HCT116 (cell line): ENCODE measurements at regions not wholly inside any gene's neighbourhood (a gene's known extent, or its start where the extent isn't known, plus 50 kb on each side); places are given as distances from the start of the nearest gene placed in this dataset.

ENCODE experiments used
- ATAC-seq: fragments of 200-7000 bp; cut with Tn5 transposase; 2 replicates; pipeline ENCODE4 v1.9.1; 2020; ENCODE audit warnings: mild to moderate bottlenecking, moderate library complexity
- BruUV-seq: library from RNA; stranded (reverse); fragments of 400-500 nt; replicated peaks from 2 replicates; lab custom pipeline; 2021; lab: Mats Ljungman, UMichigan
- CTCF ChIA-PET: fragments of 300-600 bp; sonication (Branson Sonifier 250); formaldehyde crosslinking; loops from one replicate; lab custom pipeline; 2021; ENCODE audit warnings: antibody characterized with exemption; lab: Charles Lee
- POLR2A ChIA-PET: fragments of 300-600, 350-600 bp; sonication (Branson Sonifier 250); formaldehyde crosslinking; loops from one replicate; lab custom pipeline; 2021; ENCODE audit warnings: antibody characterized with exemption; lab: Charles Lee
- RAD21 ChIA-PET, 2 experiments: fragments of 300-600 bp; sonication (Branson Sonifier 250); formaldehyde crosslinking; loops; one replicate each; lab custom pipeline; 2023; ENCODE audit warnings: low total read pairs in 2 of 2; ENCODE audit not compliant: uncharacterized antibody in 2 of 2, unreplicated experiment in 2 of 2, low non-redundant PET in 1 of 2; lab: Charles Lee
- DNase-seq: peaks from one replicate; pipeline ENCODE4 v3.0.0-alpha.2; 2010; ENCODE audit warnings: low read depth, low spot score
- H2AFZ ChIP-seq: fragments of 200-600 bp; shearing (Covaris generic), sonication (generic); 2 replicates; pipeline ENCODE4 v1.6.1; 2017; ENCODE audit warnings: low read depth, mixed run types, mixed read lengths, antibody characterized with exemption, low read length; ENCODE audit not compliant: poor library complexity, severe bottlenecking
- H3K27ac ChIP-seq: 2 replicates; pipeline ENCODE4 v1.5.1; 2012; ENCODE audit warnings: low read depth, low read length
- H3K27me3 ChIP-seq: fragments of 200-600 bp; sonication (generic); 2 replicates; pipeline ENCODE4 v1.6.1; 2016; ENCODE audit warnings: mixed run types, low read length, mixed read lengths; ENCODE audit not compliant: insufficient read depth
- H3K36me3 ChIP-seq, 2 experiments: fragments of 200-500 bp in 1 of 2; fragments of 200-600 bp in 1 of 2; sonication (Bioruptor generic) in 1 of 2; sonication (generic) in 1 of 2; 2 replicates each; pipeline versions ENCODE4 v1.5.1 to v1.6.1; 2014 to 2016; ENCODE audit warnings: low read length in 2 of 2, inconsistent platforms in 1 of 2, mixed read lengths in 1 of 2, mixed run types in 1 of 2; ENCODE audit not compliant: insufficient read depth in 2 of 2, control insufficient read depth in 1 of 2
- H3K4me1 ChIP-seq, 2 experiments: fragments of 200-600 bp in 1 of 2; sonication (generic) in 1 of 2; 2 replicates each; pipeline versions ENCODE4 v1.5.1 to v1.6.1; 2012 to 2017; ENCODE audit warnings: low read length in 2 of 2, inconsistent platforms in 1 of 2, mild to moderate bottlenecking in 1 of 2, mixed read lengths in 1 of 2, mixed run types in 1 of 2, moderate library complexity in 1 of 2; ENCODE audit not compliant: insufficient read depth in 2 of 2, control insufficient read depth in 1 of 2
- H3K4me2 ChIP-seq: fragments of 200-600 bp; sonication (generic); 2 replicates; pipeline ENCODE4 v1.6.1; 2017; ENCODE audit warnings: mixed run types, low read length, mixed read lengths
- H3K4me3 ChIP-seq, 2 experiments: fragments of 200-600 bp in 1 of 2; sonication (generic) in 1 of 2; replicated peaks in 1 of 2; 2 replicates each; pipeline ENCODE4 v1.5.1; 2011 to 2016; ENCODE audit warnings: low read length in 2 of 2, control low read depth in 1 of 2, low read depth in 1 of 2, mild to moderate bottlenecking in 1 of 2, mixed read lengths in 1 of 2, mixed run types in 1 of 2
- H3K79me2 ChIP-seq: fragments of 200-600 bp; sonication (generic); 2 replicates; pipeline ENCODE4 v1.6.1; 2017; ENCODE audit warnings: mild to moderate bottlenecking, mixed run types, low read length, moderate library complexity, mixed read lengths; ENCODE audit not compliant: insufficient read depth
- H3K9ac ChIP-seq: fragments of 200-600 bp; sonication (generic); 2 replicates; pipeline ENCODE4 v1.6.1; 2016; ENCODE audit warnings: low read length, mixed read lengths
- H3K9me2 ChIP-seq: fragments of 200-600 bp; sonication (generic), shearing (Covaris generic); 2 replicates; pipeline ENCODE4 v1.6.1; 2017; ENCODE audit warnings: mixed run types, mild to moderate bottlenecking, moderate library complexity; ENCODE audit not compliant: insufficient read depth
- H3K9me3 ChIP-seq, 2 experiments: fragments of 200-500 bp in 1 of 2; fragments of 200-600 bp in 1 of 2; sonication (Bioruptor generic) in 1 of 2; sonication (generic) in 1 of 2; 2 replicates each; pipeline ENCODE4 v1.6.1; 2014 to 2017; ENCODE audit warnings: low read length in 2 of 2, mixed read lengths in 2 of 2, inconsistent platforms in 1 of 2, low read depth in 1 of 2, mild to moderate bottlenecking in 1 of 2, mixed run types in 1 of 2, moderate library complexity in 1 of 2; ENCODE audit not compliant: control insufficient read depth in 1 of 2, insufficient read depth in 1 of 2
- H4K20me1 ChIP-seq: fragments of 200-600 bp; sonication (generic), shearing (Covaris generic); 2 replicates; pipeline ENCODE4 v1.6.1; 2017; ENCODE audit warnings: mixed run types, mild to moderate bottlenecking, moderate library complexity; ENCODE audit not compliant: insufficient read depth
- ATF3 ChIP-seq: IDR thresholded peaks from 2 replicates; pipeline ENCODE4 v1.6.1; 2012
- CEBPB ChIP-seq: IDR thresholded peaks from 2 replicates; pipeline ENCODE4 v1.6.1; 2012; ENCODE audit warnings: low read depth
- CTCF ChIP-seq, 3 experiments: fragments of 200-600 bp in 1 of 3; sonication (generic) in 1 of 3; IDR thresholded peaks in 2 of 3; conservative IDR thresholded peaks in 1 of 3; 2 replicates each; pipeline ENCODE4 v1.5.1; 2012 to 2017; ENCODE audit warnings: low read depth in 2 of 3, low read length in 2 of 3, antibody characterized with exemption in 1 of 3, borderline replicate concordance in 1 of 3, control low read depth in 1 of 3, mild to moderate bottlenecking in 1 of 3, mixed read lengths in 1 of 3, mixed run types in 1 of 3, moderate library complexity in 1 of 3; ENCODE audit not compliant: insufficient read depth in 1 of 3
- EGR1 ChIP-seq: IDR thresholded peaks from 2 replicates; pipeline ENCODE4 v1.6.1; 2012; ENCODE audit warnings: low read depth
- ELF1 ChIP-seq: IDR thresholded peaks from 2 replicates; pipeline ENCODE4 v1.6.1; 2012; ENCODE audit warnings: low read depth, borderline replicate concordance
- EZH2phosphoT487 ChIP-seq: fragments of 200-600 bp; IDR thresholded peaks from 2 replicates; pipeline ENCODE4 v1.6.1; 2018; ENCODE audit warnings: antibody characterized with exemption, borderline replicate concordance
- JUND ChIP-seq: IDR thresholded peaks from 2 replicates; pipeline ENCODE4 v1.6.1; 2012
- POLR2A ChIP-seq: IDR thresholded peaks from 2 replicates; pipeline ENCODE4 v1.7.0; 2011; ENCODE audit warnings: borderline replicate concordance; ENCODE audit not compliant: insufficient read depth, insufficient read length; ENCODE audit errors: extremely low read depth
- POLR2AphosphoS5 ChIP-seq: IDR thresholded peaks from 2 replicates; pipeline ENCODE4 v1.6.1; 2011; ENCODE audit warnings: mild to moderate bottlenecking, low read depth, low read length, moderate library complexity
- RAD21 ChIP-seq: IDR thresholded peaks from 2 replicates; pipeline ENCODE4 v1.6.1; 2012; ENCODE audit warnings: low read depth, mild to moderate bottlenecking
- SIN3A ChIP-seq: IDR thresholded peaks from 2 replicates; pipeline ENCODE4 v1.6.1; 2012; ENCODE audit warnings: low read depth
- SRF ChIP-seq: IDR thresholded peaks from 2 replicates; pipeline ENCODE4 v1.6.1; 2012; ENCODE audit warnings: low read depth
- TCF7L2 ChIP-seq: IDR thresholded peaks from 2 replicates; pipeline ENCODE4 v1.7.0; 2011; ENCODE audit warnings: borderline replicate concordance, inconsistent platforms; ENCODE audit not compliant: insufficient read depth, insufficient read length; ENCODE audit errors: extremely low read depth
- YY1 ChIP-seq: IDR thresholded peaks from 2 replicates; pipeline ENCODE4 v1.6.1; 2011; ENCODE audit warnings: low read length, low read depth, moderate library complexity, mild to moderate bottlenecking; ENCODE audit not compliant: insufficient replicate concordance; ENCODE audit errors: extremely low read depth
- ZFX ChIP-seq: fragments of 450-650 bp; IDR thresholded peaks from 2 replicates; pipeline ENCODE4 v1.6.1; 2017
- ZNF274 ChIP-seq: fragments of 200-500 bp; sonication (Bioruptor generic); IDR thresholded peaks from 2 replicates; pipeline ENCODE4 v1.6.1; 2014; ENCODE audit warnings: mild to moderate bottlenecking, low read depth, low read length, inconsistent platforms
- intact Hi-C: fragments of 100-400 bp; cut with micrococcal nuclease; formaldehyde crosslinking; loops from 2 replicates; pipeline ENCODE4 v1.10.0; 2022
- TF ChIP-seq, protein P1 (sequence below): IDR thresholded peaks from 2 replicates; pipeline ENCODE4 v1.6.1; 2012
- TF ChIP-seq, protein P2 (sequence below): IDR thresholded peaks from 2 replicates; pipeline ENCODE4 v1.6.1; 2011; ENCODE audit warnings: mild to moderate bottlenecking, low read length, moderate library complexity; ENCODE audit not compliant: insufficient replicate concordance; ENCODE audit errors: extremely low read depth
- TF ChIP-seq, protein P3 (sequence below): IDR thresholded peaks from 2 replicates; pipeline ENCODE4 v1.6.1; 2012; ENCODE audit warnings: low read depth

- H3K4me3 ChIP-seq, result no peak overlapping the region
- H3K4me1 ChIP-seq, result peaks cover 0 to 3% of the 10 kb centered on the region in 2 experiments; a peak in 1 of 4 replicates
- no peak overlapping the region for H3K4me2 ChIP-seq
- H4K20me1 ChIP-seq, result no peaks in the 10 kb centered on the region
- no peaks in the 10 kb centered on the region for H3K79me2 ChIP-seq
- no peak for ATAC-seq
- no peaks in the 10 kb centered on the region for H3K9me2 ChIP-seq
- H3K27ac ChIP-seq, result peak overlapping the region; percentile 51; the same call in 1 of the 2 replicates
- POLR2A ChIA-PET, result no interaction called here
- no peak overlapping the region for H2AFZ ChIP-seq
- RAD21 ChIA-PET, result no interaction called here
- no peak for DNase-seq
- intact Hi-C loops, result no loop called here
- no peak overlapping the region for H3K9ac ChIP-seq
- BruUV-seq, result no TSS peak
- no peaks in the 10 kb centered on the region for H3K36me3 ChIP-seq
- TF ChIP-seq ZFX (no peak), CTCF (IDR thresholded peaks at IDR 0.05 in 2 of 3, conservative IDR thresholded peaks at IDR 0.05 in 1 of 3; ENCODE audit: borderline replicate concordance in 1 of 3, insufficient read depth in 1 of 3, low read depth in 2 of 3, low read length in 2 of 3) (no peak), RAD21 (no peak), SRF (no peak), POLR2A (no peak), JUND (no peak), EGR1 (no peak), YY1 (no peak), SIN3A (no peak), EZH2phosphoT487 (no peak), TCF7L2 (no peak), ATF3 (no peak), CEBPB (no peak), ELF1 (no peak), POLR2AphosphoS5 (no peak), ZNF274 (no peak)
- TF ChIP-seq, protein P1, sequence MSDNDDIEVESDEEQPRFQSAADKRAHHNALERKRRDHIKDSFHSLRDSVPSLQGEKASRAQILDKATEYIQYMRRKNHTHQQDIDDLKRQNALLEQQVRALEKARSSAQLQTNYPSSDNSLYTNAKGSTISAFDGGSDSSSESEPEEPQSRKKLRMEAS, result no peak
- TF ChIP-seq, protein P2, sequence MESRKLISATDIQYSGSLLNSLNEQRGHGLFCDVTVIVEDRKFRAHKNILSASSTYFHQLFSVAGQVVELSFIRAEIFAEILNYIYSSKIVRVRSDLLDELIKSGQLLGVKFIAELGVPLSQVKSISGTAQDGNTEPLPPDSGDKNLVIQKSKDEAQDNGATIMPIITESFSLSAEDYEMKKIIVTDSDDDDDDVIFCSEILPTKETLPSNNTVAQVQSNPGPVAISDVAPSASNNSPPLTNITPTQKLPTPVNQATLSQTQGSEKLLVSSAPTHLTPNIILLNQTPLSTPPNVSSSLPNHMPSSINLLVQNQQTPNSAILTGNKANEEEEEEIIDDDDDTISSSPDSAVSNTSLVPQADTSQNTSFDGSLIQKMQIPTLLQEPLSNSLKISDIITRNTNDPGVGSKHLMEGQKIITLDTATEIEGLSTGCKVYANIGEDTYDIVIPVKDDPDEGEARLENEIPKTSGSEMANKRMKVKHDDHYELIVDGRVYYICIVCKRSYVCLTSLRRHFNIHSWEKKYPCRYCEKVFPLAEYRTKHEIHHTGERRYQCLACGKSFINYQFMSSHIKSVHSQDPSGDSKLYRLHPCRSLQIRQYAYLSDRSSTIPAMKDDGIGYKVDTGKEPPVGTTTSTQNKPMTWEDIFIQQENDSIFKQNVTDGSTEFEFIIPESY, result no peak
- TF ChIP-seq, protein P3, sequence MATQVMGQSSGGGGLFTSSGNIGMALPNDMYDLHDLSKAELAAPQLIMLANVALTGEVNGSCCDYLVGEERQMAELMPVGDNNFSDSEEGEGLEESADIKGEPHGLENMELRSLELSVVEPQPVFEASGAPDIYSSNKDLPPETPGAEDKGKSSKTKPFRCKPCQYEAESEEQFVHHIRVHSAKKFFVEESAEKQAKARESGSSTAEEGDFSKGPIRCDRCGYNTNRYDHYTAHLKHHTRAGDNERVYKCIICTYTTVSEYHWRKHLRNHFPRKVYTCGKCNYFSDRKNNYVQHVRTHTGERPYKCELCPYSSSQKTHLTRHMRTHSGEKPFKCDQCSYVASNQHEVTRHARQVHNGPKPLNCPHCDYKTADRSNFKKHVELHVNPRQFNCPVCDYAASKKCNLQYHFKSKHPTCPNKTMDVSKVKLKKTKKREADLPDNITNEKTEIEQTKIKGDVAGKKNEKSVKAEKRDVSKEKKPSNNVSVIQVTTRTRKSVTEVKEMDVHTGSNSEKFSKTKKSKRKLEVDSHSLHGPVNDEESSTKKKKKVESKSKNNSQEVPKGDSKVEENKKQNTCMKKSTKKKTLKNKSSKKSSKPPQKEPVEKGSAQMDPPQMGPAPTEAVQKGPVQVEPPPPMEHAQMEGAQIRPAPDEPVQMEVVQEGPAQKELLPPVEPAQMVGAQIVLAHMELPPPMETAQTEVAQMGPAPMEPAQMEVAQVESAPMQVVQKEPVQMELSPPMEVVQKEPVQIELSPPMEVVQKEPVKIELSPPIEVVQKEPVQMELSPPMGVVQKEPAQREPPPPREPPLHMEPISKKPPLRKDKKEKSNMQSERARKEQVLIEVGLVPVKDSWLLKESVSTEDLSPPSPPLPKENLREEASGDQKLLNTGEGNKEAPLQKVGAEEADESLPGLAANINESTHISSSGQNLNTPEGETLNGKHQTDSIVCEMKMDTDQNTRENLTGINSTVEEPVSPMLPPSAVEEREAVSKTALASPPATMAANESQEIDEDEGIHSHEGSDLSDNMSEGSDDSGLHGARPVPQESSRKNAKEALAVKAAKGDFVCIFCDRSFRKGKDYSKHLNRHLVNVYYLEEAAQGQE, result no peak
- no peaks in the 10 kb centered on the region for H3K9me3 ChIP-seq
- no peaks in the 10 kb centered on the region for H3K27me3 ChIP-seq
- CTCF ChIA-PET, result no interaction called here
Measured at GRCh38 chr6:133756078-133756695, 132.7 kb upstream of the TCF21 start.
